ENCODE measurements at regions not wholly inside any gene's neighbourhood (a gene's known extent, or its start where the extent isn't known, plus 50 kb on each side); places are given as distances from the start of the nearest gene placed in this dataset.

DNA sequence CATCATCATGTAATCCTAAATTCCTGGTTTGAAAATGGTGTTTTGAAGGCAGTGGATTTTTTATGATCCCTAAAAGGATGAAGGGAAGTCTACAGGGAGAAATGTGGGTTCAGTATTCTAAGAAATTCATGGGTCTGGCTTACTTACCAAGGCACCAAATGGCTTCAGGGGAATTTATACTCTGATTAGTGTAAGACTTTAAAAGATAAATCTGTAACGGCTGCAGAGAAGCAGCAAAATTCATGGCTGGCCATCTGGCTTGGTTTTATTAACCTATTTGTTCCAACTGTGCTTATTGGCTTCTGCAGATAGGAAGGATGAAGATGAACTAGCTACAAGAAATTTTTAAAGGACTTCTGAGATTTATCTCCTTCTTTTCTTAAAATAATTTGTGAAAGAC lies 222.8 kb downstream of the TENT4A start (continued):
- no peak for TF ChIP-seq GABPA (IDR thresholded peaks at IDR 0.05 in 1 of 2, conservative IDR thresholded peaks at IDR 0.05 in 1 of 2)
- no peak for TF ChIP-seq RAD21 (IDR thresholded peaks at IDR 0.05)
- TF ChIP-seq FOXA2 (IDR thresholded peaks at IDR 0.05): no peak
- TF ChIP-seq, protein P1, sequence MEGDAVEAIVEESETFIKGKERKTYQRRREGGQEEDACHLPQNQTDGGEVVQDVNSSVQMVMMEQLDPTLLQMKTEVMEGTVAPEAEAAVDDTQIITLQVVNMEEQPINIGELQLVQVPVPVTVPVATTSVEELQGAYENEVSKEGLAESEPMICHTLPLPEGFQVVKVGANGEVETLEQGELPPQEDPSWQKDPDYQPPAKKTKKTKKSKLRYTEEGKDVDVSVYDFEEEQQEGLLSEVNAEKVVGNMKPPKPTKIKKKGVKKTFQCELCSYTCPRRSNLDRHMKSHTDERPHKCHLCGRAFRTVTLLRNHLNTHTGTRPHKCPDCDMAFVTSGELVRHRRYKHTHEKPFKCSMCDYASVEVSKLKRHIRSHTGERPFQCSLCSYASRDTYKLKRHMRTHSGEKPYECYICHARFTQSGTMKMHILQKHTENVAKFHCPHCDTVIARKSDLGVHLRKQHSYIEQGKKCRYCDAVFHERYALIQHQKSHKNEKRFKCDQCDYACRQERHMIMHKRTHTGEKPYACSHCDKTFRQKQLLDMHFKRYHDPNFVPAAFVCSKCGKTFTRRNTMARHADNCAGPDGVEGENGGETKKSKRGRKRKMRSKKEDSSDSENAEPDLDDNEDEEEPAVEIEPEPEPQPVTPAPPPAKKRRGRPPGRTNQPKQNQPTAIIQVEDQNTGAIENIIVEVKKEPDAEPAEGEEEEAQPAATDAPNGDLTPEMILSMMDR (IDR thresholded peaks at IDR 0.05; ENCODE audit: low read depth, low read length, missing input control): no peak

DNA sequence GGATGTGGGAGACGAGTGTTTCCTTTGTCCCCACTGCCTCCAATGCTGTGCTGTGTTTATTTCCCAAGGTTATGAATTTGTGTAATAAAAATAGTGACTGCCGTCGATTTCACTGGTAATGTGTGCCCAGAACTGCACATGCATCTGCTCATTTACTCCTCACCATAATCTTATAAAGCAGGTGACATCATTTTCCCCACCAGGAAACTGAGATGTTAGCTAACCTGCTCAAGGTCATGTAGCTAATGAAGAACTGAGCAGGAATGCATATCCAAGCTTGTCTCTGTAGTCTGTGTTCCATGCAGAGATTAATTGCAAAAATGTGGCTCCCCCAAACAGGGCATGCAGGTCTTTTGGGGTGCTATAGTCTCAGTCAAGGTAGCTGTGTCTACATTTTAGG lies 224.4 kb downstream of the TENT4A start:
- no peak for DNase-seq (ENCODE audit: low spot score)
- 63% methylated on average over 3 of the region's 3 CpGs for WGBS
- Histone ChIP-seq H3K9ac (ENCODE audit: low read depth in 1 of 2, low read length in 2 of 2) (no peak overlapping the region), H3K4me1 (ENCODE audit: control insufficient read depth in 4 of 4, insufficient read depth in 4 of 4, low read length in 3 of 4) (no peaks in the 10 kb centered on the region), H3K27ac (ENCODE audit: low read depth in 1 of 2, low read length in 2 of 2) (no peak overlapping the region), H3K9me3 (ENCODE audit: control insufficient read depth in 4 of 4, low read length in 3 of 4) (peaks cover 0 to under 1% (median 0%) of the 10 kb centered on the region in 4 donors), H3K27me3 (ENCODE audit: control insufficient read depth in 4 of 4, insufficient read depth in 4 of 4, low read length in 3 of 4) (no peaks in the 10 kb centered on the region), H3K36me3 (ENCODE audit: control insufficient read depth in 4 of 4, insufficient read depth in 3 of 4, low read depth in 1 of 4, low read length in 3 of 4) (no peaks in the 10 kb centered on the region), H3K4me3 (ENCODE audit: low read depth in 1 of 3, low read length in 3 of 3) (no peak overlapping the region)
- TF ChIP-seq EGR1 (IDR thresholded peaks at IDR 0.05; ENCODE audit: low read depth in 2 of 2) (no peak), JUND (IDR thresholded peaks at IDR 0.05) (no peak), RAD21 (IDR thresholded peaks at IDR 0.05) (no peak), FOXA1 (IDR thresholded peaks at IDR 0.05) (no peak), REST (IDR thresholded peaks at IDR 0.05) (no peak), FOXA2 (IDR thresholded peaks at IDR 0.05) (no peak), SP1 (IDR thresholded peaks at IDR 0.05) (no peak), YY1 (IDR thresholded peaks at IDR 0.05) (no peak), ZBTB33 (IDR thresholded peaks at IDR 0.05) (no peak)
- TF ChIP-seq, protein P1 (IDR thresholded peaks at IDR 0.05; ENCODE audit: low read depth, low read length, missing input control): no peak

Measured in liver (tissue), 8 donors.